ENCODE measurements at regions not wholly inside any gene's neighbourhood (a gene's known extent, or its start where the extent isn't known, plus 50 kb on each side); places are given as distances from the start of the nearest gene placed in this dataset.

GRCh38 chr16:86681757-86682106 lies 103.4 kb downstream of the FOXL1 start:
- H2BK5ac ChIP-seq (ENCODE audit: low read length): no peak overlapping the region
- no peaks in the 10 kb centered on the region for H3K36me3 ChIP-seq (ENCODE audit: control insufficient read depth, insufficient read depth, low read length)
- H3K4me3 ChIP-seq (ENCODE audit: low read length): no peak overlapping the region
- no peak overlapping the region for H3K18ac ChIP-seq (ENCODE audit: low read length)
- H2BK120ac ChIP-seq (ENCODE audit: low read depth, low read length): no peak overlapping the region
- no peaks in the 10 kb centered on the region for H3K27me3 ChIP-seq (ENCODE audit: insufficient read depth, low read length, poor library complexity)
- H3K79me1 ChIP-seq (ENCODE audit: low read length): no peaks in the 10 kb centered on the region
- H3K79me2 ChIP-seq (ENCODE audit: control insufficient read depth, insufficient read depth, low read length): no peaks in the 10 kb centered on the region
- no peak overlapping the region for H3K23ac ChIP-seq (ENCODE audit: low read length)
- no peak overlapping the region for H3K27ac ChIP-seq (ENCODE audit: low read depth, low read length)
- no peak for DNase-seq
- no peak overlapping the region for H3K4ac ChIP-seq (ENCODE audit: low read depth, low read length)
- H3K4me2 ChIP-seq (ENCODE audit: low read length): no peak overlapping the region
- H2AK5ac ChIP-seq (ENCODE audit: low read length): no peak overlapping the region
- no peaks in the 10 kb centered on the region for H3K4me1 ChIP-seq (ENCODE audit: control insufficient read depth, low read depth, low read length)
- no peak overlapping the region for H3K9ac ChIP-seq (ENCODE audit: low read length)
- H3K56ac ChIP-seq (ENCODE audit: low read length): no peak overlapping the region
- no peak overlapping the region for H4K8ac ChIP-seq (ENCODE audit: low read depth, low read length)
- no peak overlapping the region for H4K5ac ChIP-seq (ENCODE audit: low read length)
- no peak overlapping the region for H2BK15ac ChIP-seq (replicated peaks; ENCODE audit: low read depth)
- no CpG with 5 or more reads among the region's 15 CpGs for WGBS (ENCODE audit: extremely low coverage, insufficient coverage, low lambda C conversion rate)

GRCh38 chr16:86682219-86682904 lies 104.0 kb downstream of the FOXL1 start:
- no CpG with 5 or more reads among the region's 14 CpGs for WGBS (ENCODE audit: extremely low coverage, insufficient coverage, low lambda C conversion rate)
- H3K79me2 ChIP-seq (ENCODE audit: control insufficient read depth, insufficient read depth, low read length): no peaks in the 10 kb centered on the region

GRCh38 chr16:86683441-86684194 lies 105.3 kb downstream of the FOXL1 start:
- H3K36me3 ChIP-seq (ENCODE audit: control insufficient read depth, insufficient read depth, low read length): no peaks in the 10 kb centered on the region
- no peak overlapping the region for H2BK5ac ChIP-seq (ENCODE audit: low read length)
- no peak overlapping the region for H4K5ac ChIP-seq (ENCODE audit: low read length)
- H3K23ac ChIP-seq (ENCODE audit: low read length): no peak overlapping the region
- H3K56ac ChIP-seq (ENCODE audit: low read length): no peak overlapping the region
- H2AK5ac ChIP-seq (ENCODE audit: low read length): no peak overlapping the region
- no peak overlapping the region for H4K8ac ChIP-seq (ENCODE audit: low read depth, low read length)
- H2BK120ac ChIP-seq (ENCODE audit: low read depth, low read length): no peak overlapping the region
- no peak overlapping the region for H3K4me3 ChIP-seq (ENCODE audit: low read length)
- no peak for DNase-seq
- H3K9ac ChIP-seq (ENCODE audit: low read length): no peak overlapping the region
- no peaks in the 10 kb centered on the region for H3K4me1 ChIP-seq (ENCODE audit: control insufficient read depth, low read depth, low read length)
- no peak overlapping the region for H3K18ac ChIP-seq (ENCODE audit: low read length)
- H3K4me2 ChIP-seq (ENCODE audit: low read length): no peak overlapping the region
- H3K27me3 ChIP-seq (ENCODE audit: insufficient read depth, low read length, poor library complexity): no peaks in the 10 kb centered on the region
- H3K79me2 ChIP-seq (ENCODE audit: control insufficient read depth, insufficient read depth, low read length): no peaks in the 10 kb centered on the region
- no peak overlapping the region for H3K27ac ChIP-seq (ENCODE audit: low read depth, low read length)
- no CpG with 5 or more reads among the region's 8 CpGs for WGBS (ENCODE audit: extremely low coverage, insufficient coverage, low lambda C conversion rate)
- H2BK15ac ChIP-seq (replicated peaks; ENCODE audit: low read depth): no peak overlapping the region
- no peaks in the 10 kb centered on the region for H3K79me1 ChIP-seq (ENCODE audit: low read length)
- H3K4ac ChIP-seq (ENCODE audit: low read depth, low read length): no peak overlapping the region

More at GRCh38 chr16:86682219-86682904, 104.0 kb downstream of the FOXL1 start:
- no peaks in the 10 kb centered on the region for H3K27me3 ChIP-seq (ENCODE audit: insufficient read depth, low read length, poor library complexity)
- H3K23ac ChIP-seq (ENCODE audit: low read length): no peak overlapping the region
- H3K36me3 ChIP-seq (ENCODE audit: control insufficient read depth, insufficient read depth, low read length): no peaks in the 10 kb centered on the region
- H3K27ac ChIP-seq (ENCODE audit: low read depth, low read length): no peak overlapping the region
- no peak overlapping the region for H2AK5ac ChIP-seq (ENCODE audit: low read length)
- no peak for DNase-seq
- H2BK5ac ChIP-seq (ENCODE audit: low read length): no peak overlapping the region
- H3K4ac ChIP-seq (ENCODE audit: low read depth, low read length): no peak overlapping the region
- no peak overlapping the region for H3K9ac ChIP-seq (ENCODE audit: low read length)
- no peaks in the 10 kb centered on the region for H3K4me1 ChIP-seq (ENCODE audit: control insufficient read depth, low read depth, low read length)
- H3K4me2 ChIP-seq (ENCODE audit: low read length): no peak overlapping the region
- H3K79me1 ChIP-seq (ENCODE audit: low read length): no peaks in the 10 kb centered on the region
- H3K4me3 ChIP-seq (ENCODE audit: low read length): no peak overlapping the region
- no peak overlapping the region for H2BK15ac ChIP-seq (replicated peaks; ENCODE audit: low read depth)
- no peak overlapping the region for H3K56ac ChIP-seq (ENCODE audit: low read length)
- H3K18ac ChIP-seq (ENCODE audit: low read length): no peak overlapping the region
- H4K5ac ChIP-seq (ENCODE audit: low read length): no peak overlapping the region
- H2BK120ac ChIP-seq (ENCODE audit: low read depth, low read length): no peak overlapping the region
- no peak overlapping the region for H4K8ac ChIP-seq (ENCODE audit: low read depth, low read length)

GRCh38 chr16:86685076-86685475 lies 106.7 kb downstream of the FOXL1 start:
- H3K79me1 ChIP-seq (ENCODE audit: low read length): no peaks in the 10 kb centered on the region
- H2BK15ac ChIP-seq (replicated peaks; ENCODE audit: low read depth): no peak overlapping the region
- no peak for DNase-seq
- H4K5ac ChIP-seq (ENCODE audit: low read length): no peak overlapping the region
- no peak overlapping the region for H2BK120ac ChIP-seq (ENCODE audit: low read depth, low read length)
- H3K56ac ChIP-seq (ENCODE audit: low read length): no peak overlapping the region
- H3K4ac ChIP-seq (ENCODE audit: low read depth, low read length): no peak overlapping the region
- H3K4me3 ChIP-seq (ENCODE audit: low read length): no peak overlapping the region
- no peaks in the 10 kb centered on the region for H3K79me2 ChIP-seq (ENCODE audit: control insufficient read depth, insufficient read depth, low read length)
- H4K8ac ChIP-seq (ENCODE audit: low read depth, low read length): no peak overlapping the region
- H2AK5ac ChIP-seq (ENCODE audit: low read length): no peak overlapping the region
- H3K4me1 ChIP-seq (ENCODE audit: control insufficient read depth, low read depth, low read length): no peaks in the 10 kb centered on the region
- H3K18ac ChIP-seq (ENCODE audit: low read length): no peak overlapping the region
- no peak overlapping the region for H3K27ac ChIP-seq (ENCODE audit: low read depth, low read length)
- WGBS (ENCODE audit: extremely low coverage, insufficient coverage, low lambda C conversion rate): no CpG with 5 or more reads among the region's 2 CpGs
- no peak overlapping the region for H3K4me2 ChIP-seq (ENCODE audit: low read length)
- no peaks in the 10 kb centered on the region for H3K36me3 ChIP-seq (ENCODE audit: control insufficient read depth, insufficient read depth, low read length)
- no peak overlapping the region for H3K23ac ChIP-seq (ENCODE audit: low read length)
- no peaks in the 10 kb centered on the region for H3K27me3 ChIP-seq (ENCODE audit: insufficient read depth, low read length, poor library complexity)
- H2BK5ac ChIP-seq (ENCODE audit: low read length): no peak overlapping the region
- H3K9ac ChIP-seq (ENCODE audit: low read length): no peak overlapping the region

- Histone ChIP-seq H2BK5ac (ENCODE audit: low read length) (no peak overlapping the region), H2BK120ac (ENCODE audit: low read depth, low read length) (no peak overlapping the region), H3K4ac (ENCODE audit: low read depth, low read length) (no peak overlapping the region), H3K56ac (ENCODE audit: low read length) (no peak overlapping the region), H3K4me2 (ENCODE audit: low read length) (no peak overlapping the region), H3K36me3 (ENCODE audit: control insufficient read depth, insufficient read depth, low read length) (no peaks in the 10 kb centered on the region), H3K23ac (ENCODE audit: low read length) (no peak overlapping the region), H3K4me3 (ENCODE audit: low read length) (no peak overlapping the region), H3K79me1 (ENCODE audit: low read length) (no peaks in the 10 kb centered on the region), H3K27me3 (ENCODE audit: insufficient read depth, low read length, poor library complexity) (no peaks in the 10 kb centered on the region), H3K4me1 (ENCODE audit: control insufficient read depth, low read depth, low read length) (no peaks in the 10 kb centered on the region), H4K8ac (ENCODE audit: low read depth, low read length) (no peak overlapping the region), H2BK15ac (replicated peaks; ENCODE audit: low read depth) (no peak overlapping the region), H3K27ac (ENCODE audit: low read depth, low read length) (no peak overlapping the region), H2AK5ac (ENCODE audit: low read length) (no peak overlapping the region), H3K18ac (ENCODE audit: low read length) (no peak overlapping the region), H3K79me2 (ENCODE audit: control insufficient read depth, insufficient read depth, low read length) (no peaks in the 10 kb centered on the region), H4K5ac (ENCODE audit: low read length) (no peak overlapping the region), H3K9ac (ENCODE audit: low read length) (no peak overlapping the region)
- WGBS (ENCODE audit: extremely low coverage, insufficient coverage, low lambda C conversion rate): no CpG with 5 or more reads among the region's 5 CpGs
- no peak for DNase-seq
Measured at GRCh38 chr16:86690970-86691369, 112.6 kb downstream of the FOXL1 start.
